Stomach (tissue), 4 donors: ENCODE measurements at regions not wholly inside any gene's neighbourhood (a gene's known extent, or its start where the extent isn't known, plus 50 kb on each side); places are given as distances from the start of the nearest gene placed in this dataset.

Source experiments
- POLR2A ChIP-seq, 4 donors: fragments of 450-650 bp; IDR thresholded peaks; one replicate each; pipeline ENCODE4 v1.6.1; 2016; ENCODE audit warnings: antibody characterized with exemption in 4 of 4, control low read depth in 2 of 4, mild to moderate bottlenecking in 1 of 4, moderate library complexity in 1 of 4
- POLR2AphosphoS5 ChIP-seq, 3 donors: sonication (generic); formaldehyde crosslinking; IDR thresholded peaks; one replicate each; pipeline ENCODE4 v1.6.1; 2016; ENCODE audit warnings: antibody characterized with exemption in 3 of 3
- TF ChIP-seq, protein P1 (sequence below), 7 experiments: fragments of 450-650 bp in 4 of 7; fragments of 200-600 bp in 3 of 7; sonication (generic) in 3 of 7; IDR thresholded peaks; one replicate each; pipeline ENCODE4 v1.5.1; 2016 to 2019; ENCODE audit warnings: antibody characterized with exemption in 7 of 7, control low read depth in 2 of 7, mild to moderate bottlenecking in 1 of 7

DNA sequence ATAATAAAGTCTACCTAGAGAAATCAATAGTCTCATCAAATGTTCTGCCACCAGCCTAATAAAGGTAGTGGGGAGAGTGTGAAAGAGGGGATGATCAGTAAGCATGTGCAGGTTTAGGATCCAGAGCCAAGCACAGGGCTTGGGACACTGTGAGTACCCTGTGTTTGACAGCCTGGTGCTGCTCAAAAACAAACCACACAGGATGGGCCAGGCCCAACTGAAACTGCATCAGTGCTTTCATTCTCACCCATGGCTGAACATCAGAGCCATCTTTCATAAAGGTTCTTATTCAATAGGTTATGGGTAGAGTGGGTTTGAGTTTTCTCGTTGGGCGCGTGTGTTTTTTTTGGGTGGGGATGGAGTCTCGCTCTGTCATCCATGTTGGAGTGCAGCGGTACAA is 87.3 kb upstream of the NHSL1 start:
- no peak for TF ChIP-seq POLR2A (IDR thresholded peaks at IDR 0.05)
- TF ChIP-seq, protein P1, sequence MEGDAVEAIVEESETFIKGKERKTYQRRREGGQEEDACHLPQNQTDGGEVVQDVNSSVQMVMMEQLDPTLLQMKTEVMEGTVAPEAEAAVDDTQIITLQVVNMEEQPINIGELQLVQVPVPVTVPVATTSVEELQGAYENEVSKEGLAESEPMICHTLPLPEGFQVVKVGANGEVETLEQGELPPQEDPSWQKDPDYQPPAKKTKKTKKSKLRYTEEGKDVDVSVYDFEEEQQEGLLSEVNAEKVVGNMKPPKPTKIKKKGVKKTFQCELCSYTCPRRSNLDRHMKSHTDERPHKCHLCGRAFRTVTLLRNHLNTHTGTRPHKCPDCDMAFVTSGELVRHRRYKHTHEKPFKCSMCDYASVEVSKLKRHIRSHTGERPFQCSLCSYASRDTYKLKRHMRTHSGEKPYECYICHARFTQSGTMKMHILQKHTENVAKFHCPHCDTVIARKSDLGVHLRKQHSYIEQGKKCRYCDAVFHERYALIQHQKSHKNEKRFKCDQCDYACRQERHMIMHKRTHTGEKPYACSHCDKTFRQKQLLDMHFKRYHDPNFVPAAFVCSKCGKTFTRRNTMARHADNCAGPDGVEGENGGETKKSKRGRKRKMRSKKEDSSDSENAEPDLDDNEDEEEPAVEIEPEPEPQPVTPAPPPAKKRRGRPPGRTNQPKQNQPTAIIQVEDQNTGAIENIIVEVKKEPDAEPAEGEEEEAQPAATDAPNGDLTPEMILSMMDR (IDR thresholded peaks at IDR 0.05), result no peak
- TF ChIP-seq POLR2AphosphoS5 (IDR thresholded peaks at IDR 0.05), result no peak
